ENCODE measurements at regions not wholly inside any gene's neighbourhood (a gene's known extent, or its start where the extent isn't known, plus 50 kb on each side); places are given as distances from the start of the nearest gene placed in this dataset.

- H3K79me2 ChIP-seq (ENCODE audit: control insufficient read depth, insufficient read depth, low read length), result peaks cover 38% of the 10 kb centered on the region
- peak overlapping the region; percentile 14; the same call in 1 of the 2 replicates for H3K4me3 ChIP-seq
- no peaks in the 10 kb centered on the region for H3K9me3 ChIP-seq (replicated peaks; ENCODE audit: control insufficient read depth, insufficient read depth, low read length)
- peak overlapping the region; percentile 77 for H3K4me2 ChIP-seq (ENCODE audit: control insufficient read depth, insufficient read depth)
- H3K27me3 ChIP-seq (replicated peaks in 1 of 2; ENCODE audit: control insufficient read depth in 2 of 2, insufficient read depth in 2 of 2, low read length in 1 of 2), result no peaks in the 10 kb centered on the region
- TF ChIP-seq HDGF (IDR thresholded peaks at IDR 0.05), result no peak
- no peak for TF ChIP-seq ATF7 (IDR thresholded peaks at IDR 0.05; ENCODE audit: low read depth)
- TF ChIP-seq RUNX3 (IDR thresholded peaks at IDR 0.05; ENCODE audit: low read length), result no peak
- TF ChIP-seq TCF3 (IDR thresholded peaks at IDR 0.05; ENCODE audit: borderline replicate concordance, insufficient read depth, low read depth, low read length), result no peak
- no peak for TF ChIP-seq CBFB (IDR thresholded peaks at IDR 0.05; ENCODE audit: low read depth)
- TF ChIP-seq, protein P1, sequence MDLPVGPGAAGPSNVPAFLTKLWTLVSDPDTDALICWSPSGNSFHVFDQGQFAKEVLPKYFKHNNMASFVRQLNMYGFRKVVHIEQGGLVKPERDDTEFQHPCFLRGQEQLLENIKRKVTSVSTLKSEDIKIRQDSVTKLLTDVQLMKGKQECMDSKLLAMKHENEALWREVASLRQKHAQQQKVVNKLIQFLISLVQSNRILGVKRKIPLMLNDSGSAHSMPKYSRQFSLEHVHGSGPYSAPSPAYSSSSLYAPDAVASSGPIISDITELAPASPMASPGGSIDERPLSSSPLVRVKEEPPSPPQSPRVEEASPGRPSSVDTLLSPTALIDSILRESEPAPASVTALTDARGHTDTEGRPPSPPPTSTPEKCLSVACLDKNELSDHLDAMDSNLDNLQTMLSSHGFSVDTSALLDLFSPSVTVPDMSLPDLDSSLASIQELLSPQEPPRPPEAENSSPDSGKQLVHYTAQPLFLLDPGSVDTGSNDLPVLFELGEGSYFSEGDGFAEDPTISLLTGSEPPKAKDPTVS (IDR thresholded peaks at IDR 0.05; ENCODE audit: low read depth, low read length), result no peak
- no peak for TF ChIP-seq RCOR1 (conservative IDR thresholded peaks at IDR 0.05; ENCODE audit: low read depth, low read length)
- no peak for TF ChIP-seq NFXL1 (IDR thresholded peaks at IDR 0.05; ENCODE audit: borderline replicate concordance)
- no peak for TF ChIP-seq RFX5 (IDR thresholded peaks at IDR 0.05; ENCODE audit: low read depth, low read length)
- TF ChIP-seq, protein P2, sequence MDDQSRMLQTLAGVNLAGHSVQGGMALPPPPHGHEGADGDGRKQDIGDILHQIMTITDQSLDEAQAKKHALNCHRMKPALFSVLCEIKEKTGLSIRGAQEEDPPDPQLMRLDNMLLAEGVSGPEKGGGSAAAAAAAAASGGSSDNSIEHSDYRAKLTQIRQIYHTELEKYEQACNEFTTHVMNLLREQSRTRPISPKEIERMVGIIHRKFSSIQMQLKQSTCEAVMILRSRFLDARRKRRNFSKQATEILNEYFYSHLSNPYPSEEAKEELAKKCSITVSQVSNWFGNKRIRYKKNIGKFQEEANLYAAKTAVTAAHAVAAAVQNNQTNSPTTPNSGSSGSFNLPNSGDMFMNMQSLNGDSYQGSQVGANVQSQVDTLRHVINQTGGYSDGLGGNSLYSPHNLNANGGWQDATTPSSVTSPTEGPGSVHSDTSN (IDR thresholded peaks at IDR 0.05; ENCODE audit: insufficient replicate concordance, low read depth, low read length), result no peak
- TF ChIP-seq TAF1 (IDR thresholded peaks at IDR 0.05; ENCODE audit: borderline replicate concordance, low read depth, low read length), result no peak
- TF ChIP-seq SREBF2 (IDR thresholded peaks at IDR 0.05; ENCODE audit: low read length), result no peak
- no peak for TF ChIP-seq ZNF207 (IDR thresholded peaks at IDR 0.05; ENCODE audit: borderline replicate concordance)
- no peak for TF ChIP-seq LARP7 (IDR thresholded peaks at IDR 0.05)
- peak overlapping the region; percentile 72 for H3K9ac ChIP-seq (ENCODE audit: control insufficient read depth, insufficient read depth, low read length)
- peaks cover 98% of the 10 kb centered on the region for H3K4me1 ChIP-seq (ENCODE audit: control insufficient read depth, insufficient read depth, low read length)
- DNase-seq (ENCODE audit: low read depth, low spot score) (no peak), FAIRE-seq (no peak), ATAC-seq (no peak)
- ChIA-PET POLR2A (interaction anchor here (0.6 to 10.4 kb wide), 9 partner anchors 31 to 168 kb away, joined by 3 to 139 read pairs (median 4); no protein-coding TSS in a partner anchor), RAD21 (ENCODE audit: unreplicated experiment) (interaction anchor here (0.8 to 15.0 kb wide), 13 partner anchors 11 to 175 kb away, joined by 3 to 519 read pairs (median 7); no protein-coding TSS in a partner anchor), SMC1A (ENCODE audit: uncharacterized antibody, unreplicated experiment) (interaction anchor here (0.7 to 24.5 kb wide), 23 partner anchors 8 to 371 kb away, joined by 3 to 748 read pairs (median 4); partner anchors contain the start of genes DUSP22 and IRF4), CTCF (interaction anchor here (0.8 to 13.3 kb wide), 5 partner anchors 31 to 337 kb away, joined by 3 to 460 read pairs (median 3); no protein-coding TSS in a partner anchor)
- H4K20me1 ChIP-seq (ENCODE audit: control insufficient read depth, insufficient read depth), result no peaks in the 10 kb centered on the region
- in situ Hi-C loops (cut with MboI), result no loop called here
- intact Hi-C loops (cut with micrococcal nuclease; ENCODE audit: unreplicated experiment), result loop anchor here (10.0 kb wide), 1 partner anchor 272 kb away; no protein-coding TSS in a partner anchor
- WGBS (ENCODE audit: insufficient coverage, insufficient replicate concordance, low lambda C conversion rate, missing lambda C conversion rate), result 99% methylated on average over 5 of the region's 5 CpGs
- no peaks in the 10 kb centered on the region for H3K36me3 ChIP-seq (ENCODE audit: control insufficient read depth in 2 of 2, insufficient read depth in 2 of 2, low read length in 1 of 2)
- BruUV-seq (replicated peaks), result no TSS peak
- H2AFZ ChIP-seq (ENCODE audit: control insufficient read depth, low read depth, low read length), result no peak overlapping the region
- peak overlapping the region; percentile 94 for H3K27ac ChIP-seq (ENCODE audit: control insufficient read depth, insufficient read depth)
Observed at GRCh38 chr6:222468-222867, 69.8 kb upstream of the DUSP22 start.
